NCI-H446 treated with DMSO at 0.1 percent for 48 hours (cell line): ENCODE measurements at regions not wholly inside any gene's neighbourhood (a gene's known extent, or its start where the extent isn't known, plus 50 kb on each side); places are given as distances from the start of the nearest gene placed in this dataset.
"Not testable (repeated sequence)": the region's sequence is repeated elsewhere in the genome, so short reads cannot be mapped to it uniquely, and the experiment has no call there.

ENCODE experiments used
- DNase-seq: peaks from one replicate; lab custom pipeline; 2025; lab: John Stamatoyannopoulos, UW

DNA sequence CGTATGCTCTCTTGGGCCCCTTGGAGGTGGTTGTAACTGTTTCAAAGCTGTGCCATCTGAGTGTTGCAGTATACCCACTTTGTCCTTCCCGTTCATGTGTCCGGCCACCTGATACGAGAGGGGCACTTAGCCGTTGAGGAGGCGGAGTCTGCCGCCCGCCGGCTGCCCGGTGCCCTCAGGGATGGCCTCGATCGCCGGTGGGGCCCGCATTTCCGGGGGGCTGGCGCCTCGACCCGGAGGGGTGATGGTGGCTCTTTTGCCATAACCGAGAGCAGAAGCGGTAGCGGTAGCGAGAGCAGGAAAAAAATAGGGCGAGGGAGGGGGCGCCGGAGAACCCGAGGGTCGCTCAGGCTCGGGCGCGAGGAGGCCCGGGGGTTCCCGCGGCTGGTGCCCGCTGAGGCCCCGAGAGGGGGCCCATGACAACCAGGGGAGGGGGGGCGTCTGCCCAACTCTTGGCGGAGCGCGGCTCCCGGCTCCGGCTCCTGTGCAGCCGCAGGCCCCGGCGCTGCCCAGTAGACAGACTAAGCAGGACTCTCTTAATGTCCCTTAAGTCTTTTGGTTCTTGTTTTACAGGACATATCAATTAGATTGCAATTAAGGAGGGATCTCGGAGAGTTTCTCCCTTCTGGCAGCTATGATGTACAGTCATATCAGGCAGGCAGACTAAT lies 342.7 kb upstream of the SGCG start:
- no peak for DNase-seq

DNA sequence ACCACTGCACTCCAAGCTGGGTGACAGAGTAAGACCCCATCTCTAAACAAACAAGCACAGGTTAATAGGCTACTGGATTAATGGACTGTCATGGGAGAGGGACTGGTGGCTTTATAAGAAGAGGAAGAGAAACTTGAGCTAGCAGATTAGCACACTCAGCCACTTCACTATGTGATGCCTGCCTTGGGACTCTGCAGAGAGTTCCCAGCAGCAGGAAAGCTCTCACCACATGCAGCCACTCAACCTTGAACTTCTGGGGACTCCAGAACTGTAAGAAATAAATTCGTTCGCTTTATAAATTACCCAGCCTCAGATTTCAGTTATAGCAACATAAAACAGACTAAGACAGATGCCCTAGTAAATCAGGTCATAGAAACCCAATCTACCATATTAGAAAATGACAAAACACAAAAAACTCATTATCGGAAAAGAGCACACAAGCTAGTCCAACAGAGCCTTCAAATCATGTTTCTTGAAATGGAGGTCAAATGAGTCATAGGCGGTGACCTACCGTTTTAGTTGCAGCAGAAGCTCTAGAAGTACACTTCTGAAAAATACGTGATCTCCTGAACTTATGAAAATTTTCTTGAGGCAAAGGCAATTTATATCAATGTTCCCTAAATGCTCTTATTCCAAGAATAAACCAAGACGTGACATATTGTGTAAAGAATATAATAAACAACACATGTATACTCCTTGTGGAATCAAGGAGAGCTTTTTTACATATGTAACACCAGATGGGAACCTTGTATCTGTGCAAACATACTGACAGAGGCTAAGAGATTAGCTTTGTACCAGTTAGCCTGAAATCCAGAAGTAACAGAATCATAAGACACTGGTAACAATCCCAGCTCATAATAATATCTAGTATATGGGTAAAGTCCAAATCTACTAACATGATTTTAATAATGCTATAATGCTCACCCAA lies 340.9 kb upstream of the SGCG start:
- DNase-seq, result no peak

DNA sequence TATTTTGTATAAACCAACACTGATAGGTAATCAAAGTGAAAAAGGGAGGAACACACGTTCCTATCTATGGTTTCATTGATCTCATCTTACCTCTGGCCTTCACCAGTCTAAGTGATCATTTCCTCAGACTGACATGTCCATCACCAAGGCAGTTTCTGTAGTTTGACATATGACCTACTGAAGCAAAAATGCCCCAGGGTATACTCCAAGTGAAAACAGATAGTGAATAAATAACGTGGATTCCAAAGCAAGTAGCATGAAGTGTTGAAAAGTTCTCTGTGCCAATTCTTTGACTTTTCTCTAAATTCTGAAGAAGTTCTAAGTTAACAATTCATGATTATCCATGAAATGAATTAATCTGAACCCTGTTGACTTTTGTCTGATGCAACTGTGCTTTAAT lies 334.2 kb upstream of the SGCG start:
- DNase-seq, result no peak

DNA sequence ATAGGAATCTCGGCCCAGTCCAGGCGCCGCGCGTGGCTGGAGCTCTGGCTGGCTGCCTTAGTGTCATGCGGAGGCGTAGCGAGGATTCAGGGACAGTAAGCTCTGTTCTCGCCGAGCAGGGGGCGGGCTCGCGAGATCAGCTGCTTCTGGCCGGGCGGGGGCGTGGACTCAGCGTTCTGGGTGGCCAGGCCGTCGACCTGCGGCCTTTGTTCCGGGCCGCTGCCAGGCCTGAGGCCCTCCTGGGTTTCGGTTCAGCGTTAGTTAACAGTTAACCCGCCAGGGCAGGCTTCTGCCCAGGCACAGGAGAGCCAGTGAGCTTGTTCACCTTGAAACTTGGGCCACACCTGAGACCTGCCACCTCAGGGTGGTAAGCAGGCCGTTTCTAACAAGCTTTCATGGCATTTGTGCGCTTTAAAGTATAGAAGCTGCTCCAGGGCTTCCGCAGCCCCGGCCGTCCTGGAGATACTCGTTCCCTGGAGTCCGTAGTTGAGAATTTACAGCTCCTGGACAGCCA lies 332.2 kb upstream of the SGCG start:
- DNase-seq, result no peak

DNA sequence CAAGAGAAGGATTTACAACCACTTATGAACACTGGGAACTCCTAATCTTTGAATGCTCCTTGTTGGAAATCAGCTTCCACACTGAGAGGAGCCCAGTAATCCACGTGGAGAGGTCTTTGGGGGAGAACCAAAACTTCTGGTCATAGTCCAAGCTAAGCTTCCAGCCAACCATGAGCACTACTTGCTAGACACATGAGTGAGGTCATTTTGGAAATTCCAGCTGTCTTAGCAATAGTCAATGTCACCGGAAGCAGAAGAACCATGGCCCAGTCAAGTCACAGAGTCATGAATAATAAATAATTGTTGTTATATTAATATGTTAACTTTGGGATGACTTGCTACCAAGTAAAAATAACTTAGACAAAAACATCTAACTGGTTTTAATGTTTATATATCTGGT lies 324.9 kb upstream of the SGCG start:
- DNase-seq, result no peak

DNA sequence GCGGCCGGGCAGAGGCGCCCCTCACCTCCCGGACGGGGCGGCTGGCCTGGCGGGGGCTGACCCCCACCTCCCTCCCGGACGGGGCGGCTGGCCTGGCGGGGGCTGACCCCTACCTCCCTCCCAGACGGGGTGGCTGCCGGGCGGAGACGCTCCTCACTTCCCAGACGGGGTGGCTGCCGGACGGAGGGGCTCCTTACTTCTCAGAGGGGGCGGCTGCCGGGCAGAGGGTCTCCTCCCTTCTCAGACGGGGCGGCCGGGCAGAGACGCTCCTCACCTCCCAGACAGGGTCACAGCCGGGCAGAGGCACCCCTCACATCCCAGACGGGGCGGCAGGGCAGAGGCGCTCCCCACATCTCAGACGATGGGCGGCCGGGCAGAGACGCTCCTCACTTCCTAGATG lies 321.8 kb upstream of the SGCG start:
- not testable (repeated sequence) for DNase-seq

DNA sequence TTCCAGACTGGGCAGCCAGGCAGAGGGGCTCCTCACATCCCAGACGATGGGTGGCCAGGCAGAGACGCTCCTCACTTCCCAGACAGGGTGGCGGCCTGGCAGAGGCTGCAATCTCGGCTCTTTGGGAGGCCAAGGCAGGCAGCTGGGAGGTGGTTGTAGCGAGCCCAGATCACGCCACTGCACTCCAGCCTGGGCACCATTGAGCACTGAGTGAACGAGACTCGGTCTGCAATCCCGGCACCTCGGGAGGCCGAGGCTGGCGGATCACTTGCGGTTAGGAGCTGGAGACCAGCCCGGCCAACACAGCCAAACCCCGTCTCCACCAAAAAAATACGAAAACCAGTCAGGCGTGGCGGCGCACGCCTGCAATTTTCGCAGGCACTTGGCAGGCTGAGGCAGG lies 321.4 kb upstream of the SGCG start:
- DNase-seq, result not testable (repeated sequence)

DNA sequence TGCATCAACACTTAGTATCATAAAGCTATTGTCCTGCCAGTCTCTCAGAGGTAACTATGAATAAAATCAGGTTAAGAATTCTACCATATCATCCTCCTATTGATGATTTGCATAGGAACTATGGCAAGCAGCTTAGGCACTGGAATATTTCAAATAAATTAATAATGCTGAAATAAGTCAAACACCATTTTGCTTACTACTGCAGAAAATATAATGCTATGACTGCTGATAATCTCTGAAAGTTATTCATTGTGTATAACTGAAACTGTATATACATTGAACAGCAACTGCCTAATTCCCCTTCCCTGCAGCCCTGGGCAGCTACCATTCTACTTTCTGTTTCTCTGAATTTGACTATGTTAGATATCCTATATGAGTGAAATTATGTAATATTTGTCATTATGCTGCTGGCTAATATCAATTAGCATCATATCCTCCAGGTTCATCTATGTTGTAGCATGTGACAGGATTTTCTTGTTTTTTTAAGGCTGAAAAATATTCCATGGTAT lies 318.8 kb upstream of the SGCG start:
- DNase-seq, result no peak

DNA sequence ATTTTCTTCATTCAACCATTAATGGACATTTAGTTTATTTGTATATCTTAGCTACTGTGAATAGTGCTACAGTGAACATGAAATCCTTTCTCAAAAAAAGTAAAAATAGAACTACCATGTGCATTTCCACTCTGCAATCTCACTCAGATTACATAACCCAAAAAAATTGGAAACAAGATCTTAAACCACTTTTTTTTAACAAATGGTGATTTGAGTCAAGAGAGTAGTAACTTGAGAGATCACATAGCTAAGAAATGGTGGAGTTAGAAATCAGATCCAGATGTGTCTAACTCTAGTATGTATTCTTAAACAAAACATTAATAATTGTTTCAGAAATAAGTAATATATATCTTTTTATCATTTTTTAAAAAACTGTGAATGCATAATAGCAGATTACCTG lies 318.3 kb upstream of the SGCG start:
- no peak for DNase-seq

DNA sequence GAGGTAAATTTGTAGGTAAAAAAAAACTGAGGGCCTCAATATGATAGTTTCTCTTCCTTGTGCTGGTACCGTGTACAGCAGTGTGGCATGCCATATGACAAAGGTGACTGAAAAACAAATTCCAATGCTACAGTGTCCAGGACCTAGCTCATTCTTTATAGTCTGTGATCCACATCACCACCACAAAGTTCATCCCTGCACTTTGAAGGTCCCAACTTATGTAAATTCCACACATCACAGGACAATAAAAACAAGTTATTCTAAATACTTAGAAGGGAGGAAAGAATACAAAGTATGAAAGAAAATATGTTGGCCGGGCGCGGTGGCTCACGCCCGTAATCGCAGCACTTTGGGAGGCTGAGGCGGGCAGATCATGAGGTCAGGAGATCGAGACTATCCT lies 314.6 kb upstream of the SGCG start:
- no peak for DNase-seq

DNA sequence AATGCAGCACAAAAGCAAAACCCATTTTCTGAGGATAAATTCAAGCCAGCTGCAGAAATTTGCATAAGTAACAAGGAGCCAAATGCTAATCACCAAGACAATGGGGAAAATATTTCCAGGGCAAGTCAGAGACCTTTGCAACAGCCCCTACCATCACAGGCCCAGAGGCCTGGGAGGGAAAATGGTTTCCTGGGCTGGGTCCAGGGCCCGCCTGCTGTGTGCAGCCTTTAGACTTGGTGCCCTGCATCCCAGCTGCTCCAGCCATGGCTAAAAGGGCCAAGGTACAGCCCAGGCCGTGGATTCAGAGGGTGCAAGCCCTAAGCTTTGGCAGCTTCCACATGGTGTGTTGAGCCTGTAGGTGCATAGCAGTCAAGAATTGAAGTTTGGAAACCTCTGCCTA lies 309.5 kb upstream of the SGCG start:
- DNase-seq, result no peak

DNA sequence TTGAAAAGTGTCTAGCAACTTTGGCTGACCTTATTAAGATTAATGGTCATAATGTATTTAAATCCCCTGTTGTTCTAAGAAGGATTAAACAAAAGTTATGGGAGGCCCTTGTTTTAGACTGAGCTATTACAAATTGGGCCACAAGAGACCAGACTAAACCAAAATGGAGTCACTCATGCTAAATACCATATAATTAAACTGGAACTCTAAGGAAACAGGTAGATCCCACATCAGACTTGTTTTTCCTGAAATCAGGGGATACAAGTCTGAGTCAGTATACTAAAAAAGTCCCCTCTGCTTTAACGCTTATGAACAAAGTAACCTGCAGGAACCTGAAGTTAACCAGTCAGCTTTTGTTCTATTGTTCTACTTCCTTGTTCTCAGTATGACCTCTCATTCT lies 305.9 kb upstream of the SGCG start:
- no peak for DNase-seq

DNA sequence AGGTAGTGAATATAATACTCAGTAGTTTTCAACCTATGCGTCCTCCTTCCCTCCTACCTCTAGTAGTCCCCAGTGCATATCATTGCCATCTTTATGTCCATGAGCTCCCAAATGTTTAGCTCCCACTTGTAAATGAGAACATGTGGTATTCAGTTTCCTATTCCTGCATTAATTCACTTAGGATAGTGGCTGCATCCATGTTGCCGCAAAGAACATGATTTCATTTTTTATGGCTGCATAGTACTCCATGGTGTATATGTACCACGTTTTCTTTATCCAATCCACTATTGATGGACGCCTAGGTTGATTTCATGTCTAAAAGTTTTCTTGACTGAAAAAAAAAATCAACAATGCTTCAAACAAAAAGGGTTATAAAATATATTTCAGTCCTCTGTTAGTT lies 303.4 kb upstream of the SGCG start:
- DNase-seq, result no peak

DNA sequence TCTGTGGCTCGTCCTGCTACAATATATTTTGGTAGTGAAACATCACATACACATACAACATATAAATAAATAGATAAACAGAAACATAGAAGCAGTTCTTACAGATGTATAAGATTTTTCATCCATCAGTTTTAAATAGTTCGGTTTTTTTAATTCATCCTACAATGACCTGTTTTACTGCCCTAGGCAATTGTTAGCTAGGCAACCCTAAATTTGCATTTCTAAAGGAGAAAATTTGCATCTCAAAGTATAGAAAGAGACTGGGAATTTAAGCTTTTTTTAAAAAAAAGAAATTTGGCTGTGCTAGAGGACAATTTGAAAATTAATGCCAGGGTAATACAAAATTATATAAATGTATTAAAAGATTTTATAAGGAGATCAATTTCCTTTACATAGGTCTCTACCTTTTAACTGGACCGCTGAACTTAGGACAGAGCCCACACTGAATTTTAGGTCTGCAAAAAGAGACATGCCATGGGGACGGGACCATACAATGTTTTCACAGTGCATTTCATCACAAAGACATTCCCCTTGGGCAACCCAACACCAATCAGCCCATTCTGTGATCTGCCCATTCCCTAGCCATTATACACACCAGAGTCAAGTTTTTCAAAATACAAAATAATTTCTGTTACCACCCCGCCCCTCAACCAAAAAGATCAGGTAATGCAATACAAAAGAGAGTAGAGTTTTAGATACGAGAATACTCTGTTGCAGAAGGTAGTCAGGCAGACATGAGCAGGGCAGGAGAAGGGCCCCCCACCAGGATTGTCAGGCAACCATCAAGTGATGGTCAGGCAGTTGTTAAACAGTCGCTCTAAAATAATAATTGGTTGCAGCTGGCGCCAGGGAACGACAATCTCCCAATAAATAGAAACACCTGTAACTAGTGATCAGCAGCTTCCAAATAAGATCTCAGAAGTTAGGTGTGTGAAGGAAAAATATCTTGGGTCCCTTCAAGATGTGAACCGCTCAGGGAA lies 299.7 kb upstream of the SGCG start:
- no peak for DNase-seq

DNA sequence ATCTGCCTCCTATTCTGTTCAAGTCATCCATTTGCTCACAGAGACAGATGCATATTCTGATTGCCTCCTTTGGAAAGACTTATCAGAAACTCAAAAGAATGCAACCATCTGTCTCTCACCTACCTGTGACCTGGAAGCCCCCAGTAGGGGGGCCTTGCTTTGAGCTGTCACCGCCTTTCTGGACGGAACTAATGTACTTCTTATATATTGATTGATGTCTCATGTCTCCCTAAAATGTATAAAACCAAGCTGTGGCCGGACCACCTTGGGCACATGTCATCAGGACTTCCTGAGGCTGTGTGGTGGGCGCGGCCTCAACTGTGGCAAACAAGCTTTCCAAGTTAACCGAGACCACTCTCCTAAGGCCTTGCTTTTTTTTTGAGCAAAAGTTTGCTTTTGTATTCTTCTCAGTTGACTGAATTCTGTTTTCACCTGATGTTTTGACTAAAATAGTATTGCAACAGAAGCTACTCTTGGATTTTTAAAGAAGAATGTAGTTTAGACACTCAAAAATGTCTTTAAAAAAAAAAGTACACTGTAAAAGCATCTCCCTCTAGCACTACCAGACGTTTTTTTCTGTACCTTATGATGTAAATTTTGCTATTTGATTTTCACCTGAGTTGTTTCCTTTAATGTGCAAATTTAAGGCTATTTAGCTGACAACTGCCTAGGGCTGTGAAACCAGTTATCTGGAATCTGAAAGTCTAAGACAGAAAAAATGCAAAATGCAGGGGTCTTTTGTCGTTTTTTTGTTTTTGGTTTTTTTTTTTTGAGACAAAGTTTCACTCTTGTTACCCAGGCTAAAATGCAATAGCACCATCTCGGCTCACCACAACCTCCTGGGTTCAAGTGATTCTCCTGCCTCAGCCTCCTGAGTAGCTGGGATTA lies 298.8 kb upstream of the SGCG start:
- not testable (repeated sequence) for DNase-seq

DNA sequence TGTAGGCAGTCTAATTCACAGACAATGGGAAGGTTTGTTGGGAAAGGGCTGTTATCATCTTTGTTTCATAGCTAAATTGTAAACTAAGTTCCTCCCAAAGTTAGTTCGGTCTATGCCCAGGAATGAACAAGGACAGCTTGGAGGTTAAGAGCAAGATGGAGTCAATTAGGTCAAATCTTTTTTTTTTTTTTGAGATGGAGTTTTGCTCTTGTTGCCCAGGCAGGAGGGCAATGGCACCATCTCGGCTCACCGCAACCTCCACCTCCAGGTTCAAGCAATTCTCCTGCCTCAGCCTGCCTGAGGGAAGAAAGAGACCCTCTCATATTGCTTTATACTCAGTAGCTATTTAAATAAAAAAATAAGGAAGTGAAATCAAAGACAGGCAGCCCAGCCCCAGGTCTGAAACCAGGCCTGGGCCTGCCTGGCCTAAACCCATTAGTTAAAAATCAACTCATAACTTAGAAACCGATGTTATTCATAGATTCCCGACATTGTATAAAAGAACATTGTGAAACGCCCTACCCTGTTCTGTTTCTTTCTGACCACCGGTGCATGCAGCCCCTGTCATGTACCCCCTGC lies 297.4 kb upstream of the SGCG start:
- no peak for DNase-seq

DNA sequence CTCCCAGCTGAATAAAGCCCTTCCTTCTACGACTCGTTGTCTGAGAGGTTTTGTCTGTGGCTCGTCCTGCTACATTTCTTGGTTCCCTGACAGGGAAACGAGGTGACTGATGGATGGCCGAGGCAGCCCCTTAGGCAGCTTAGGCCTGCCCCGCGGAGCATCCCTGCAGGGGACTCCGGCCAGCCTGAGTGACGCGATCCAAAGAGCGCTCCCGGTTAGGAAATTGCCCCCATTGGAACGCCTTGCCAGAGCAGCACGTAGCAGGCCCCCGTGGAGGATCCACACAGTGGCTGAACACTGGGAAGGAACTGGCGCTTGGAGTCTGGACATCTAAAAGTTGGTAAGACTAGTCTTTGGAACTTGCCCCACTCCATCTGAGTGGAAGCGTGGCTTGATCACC lies 296.8 kb upstream of the SGCG start:
- DNase-seq, result no peak

DNA sequence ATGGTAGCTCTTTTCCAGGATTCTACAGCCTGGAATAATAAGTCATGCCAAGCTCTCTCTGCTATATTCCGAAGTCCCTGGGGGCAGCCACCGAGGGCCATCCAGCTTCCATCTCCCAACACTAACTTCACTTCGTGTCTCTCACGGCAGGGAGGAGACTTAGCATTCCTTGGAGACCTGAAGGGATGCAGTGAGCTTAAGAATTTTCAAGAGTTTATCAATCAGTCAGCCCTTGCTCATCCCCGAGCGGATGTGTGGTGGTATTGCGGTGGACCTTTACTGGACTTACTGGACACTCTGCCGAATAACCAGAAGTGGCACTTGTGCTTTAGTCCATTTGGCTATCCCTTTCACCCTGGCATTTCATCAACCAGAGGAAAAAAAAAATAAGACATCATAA lies 294.7 kb upstream of the SGCG start:
- DNase-seq, result not testable (repeated sequence)

DNA sequence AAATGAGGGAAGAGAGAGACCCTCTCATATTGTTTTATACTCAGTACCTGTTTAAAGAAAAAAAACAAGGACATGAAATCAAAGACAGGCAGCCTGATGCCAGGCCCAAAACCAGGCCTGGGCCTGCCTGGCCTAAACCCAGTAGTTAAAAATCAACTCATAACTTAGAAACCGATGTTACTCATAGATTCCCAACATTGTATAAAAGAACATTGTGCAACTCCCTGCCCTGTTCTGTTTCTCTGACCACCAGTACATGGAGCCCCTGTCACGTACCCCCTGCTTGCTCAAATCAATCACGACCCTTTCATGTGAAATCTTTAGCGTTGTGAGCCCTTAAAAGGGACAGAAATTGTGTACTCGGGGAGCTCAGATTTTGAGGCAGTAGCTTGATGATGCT lies 291.4 kb upstream of the SGCG start:
- DNase-seq, result not testable (repeated sequence)

DNA sequence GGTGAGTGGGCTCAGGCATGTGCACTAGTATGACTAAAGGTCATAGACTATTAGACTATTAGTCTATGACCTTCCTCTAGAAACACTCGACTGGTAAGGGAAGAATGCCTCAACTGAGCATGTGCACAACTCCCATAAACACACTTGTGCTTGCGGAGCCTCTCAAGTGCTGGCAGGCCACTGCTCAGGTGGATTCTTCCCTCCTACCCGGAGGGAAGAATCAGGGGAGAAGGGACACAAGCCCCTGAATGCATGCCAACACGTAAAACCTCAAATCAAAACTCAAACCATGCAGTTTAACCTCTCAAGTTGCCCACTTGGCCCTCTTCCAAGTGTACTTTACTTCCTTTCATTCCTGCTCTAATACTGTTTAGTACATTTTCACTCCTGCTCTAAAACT lies 287.6 kb upstream of the SGCG start:
- DNase-seq, result no peak

DNA sequence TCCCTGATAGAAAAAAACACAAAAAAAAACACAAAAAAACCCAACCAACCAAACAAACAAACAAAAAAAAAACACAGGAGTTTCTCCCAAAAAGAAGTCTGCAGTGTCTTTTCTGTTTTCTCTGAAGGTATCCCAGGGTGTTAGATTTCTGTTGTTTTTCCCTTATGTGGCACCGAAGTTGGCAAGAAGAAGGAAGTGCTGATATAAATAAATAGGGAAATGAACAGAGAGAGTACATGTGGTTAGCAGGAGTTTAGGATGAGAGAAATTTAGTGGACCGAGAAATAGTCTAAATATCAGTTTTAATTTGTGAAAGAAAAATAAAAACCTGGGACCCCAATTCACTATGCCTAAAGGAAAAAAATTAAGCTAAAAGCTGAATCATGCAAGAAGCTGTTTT lies 287.0 kb upstream of the SGCG start:
- no peak for DNase-seq
